Stimulated activated CD8-positive, alpha-beta memory T cell treated with anti-CD3 and anti-CD28 coated beads, Interleukin-7, amount 100 ng/mL, for 24 hours (primary cell): ENCODE measurements at regions not wholly inside any gene's neighbourhood (a gene's known extent, or its start where the extent isn't known, plus 50 kb on each side); places are given as distances from the start of the nearest gene placed in this dataset.

ENCODE experiments used
- DNase-seq: peaks from one replicate; pipeline ENCODE4 v3.0.0-alpha.2; 2020; ENCODE audit warnings: low read depth

DNA sequence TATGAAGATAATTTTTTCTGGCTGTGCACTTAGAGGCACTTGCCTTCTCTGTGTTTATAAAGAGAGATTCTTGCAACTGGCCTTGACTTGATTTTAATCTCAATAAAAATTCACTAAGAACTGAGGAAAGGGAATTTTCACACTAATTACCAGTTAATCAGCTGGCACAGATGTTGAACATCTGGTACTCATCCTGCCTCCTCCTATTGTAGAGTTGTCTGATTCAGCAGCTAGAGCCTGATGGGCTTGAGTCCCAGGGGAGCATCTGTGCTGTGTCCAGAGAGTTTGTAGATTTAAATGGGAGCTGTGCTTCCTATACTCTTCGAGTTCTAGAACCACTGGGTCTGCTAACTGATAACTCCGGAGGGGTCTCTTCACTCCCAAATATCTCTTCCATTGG, 50.7 kb upstream of the ADRA1D start:
- no peak for DNase-seq

DNA sequence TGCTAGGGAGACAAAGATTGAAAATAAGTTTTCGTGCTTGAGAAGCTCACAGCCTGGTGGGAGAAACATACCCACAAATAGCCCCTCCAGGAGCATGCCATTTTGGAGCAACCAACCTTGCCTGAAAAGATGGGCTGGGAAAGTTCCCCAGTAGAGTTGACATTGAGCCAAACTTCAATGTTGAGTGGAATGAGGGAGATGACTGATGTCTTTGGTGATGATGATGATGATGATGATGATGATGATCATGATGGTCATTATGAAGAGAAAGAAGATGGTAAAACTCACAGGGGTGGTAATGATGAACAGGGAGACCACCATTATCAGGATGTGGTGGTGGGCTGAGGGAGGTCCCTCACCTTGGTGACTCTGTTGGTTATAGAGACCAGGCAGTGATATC, 50.1 kb upstream of the ADRA1D start:
- DNase-seq, result no peak
